GM23338 (cell line): ENCODE measurements at regions not wholly inside any gene's neighbourhood (a gene's known extent, or its start where the extent isn't known, plus 50 kb on each side); places are given as distances from the start of the nearest gene placed in this dataset.

Experiments used
- CTCF ChIP-seq, 2 experiments: fragments of 200-600 bp in 1 of 2; sonication (generic) in 1 of 2; conservative IDR thresholded peaks; 2 replicates each; pipeline versions ENCODE4 v1.5.1 to v1.6.1; 2016 to 2017; ENCODE audit warnings: antibody characterized with exemption in 2 of 2, low read depth in 2 of 2, mild to moderate bottlenecking in 2 of 2, moderate library complexity in 1 of 2
- EZH2 ChIP-seq: fragments of 200-600 bp; sonication (generic); IDR thresholded peaks from one replicate; pipeline ENCODE4 v1.8.0; 2017; ENCODE audit warnings: antibody characterized with exemption, mild to moderate bottlenecking, low read depth; ENCODE audit not compliant: unreplicated experiment

DNA sequence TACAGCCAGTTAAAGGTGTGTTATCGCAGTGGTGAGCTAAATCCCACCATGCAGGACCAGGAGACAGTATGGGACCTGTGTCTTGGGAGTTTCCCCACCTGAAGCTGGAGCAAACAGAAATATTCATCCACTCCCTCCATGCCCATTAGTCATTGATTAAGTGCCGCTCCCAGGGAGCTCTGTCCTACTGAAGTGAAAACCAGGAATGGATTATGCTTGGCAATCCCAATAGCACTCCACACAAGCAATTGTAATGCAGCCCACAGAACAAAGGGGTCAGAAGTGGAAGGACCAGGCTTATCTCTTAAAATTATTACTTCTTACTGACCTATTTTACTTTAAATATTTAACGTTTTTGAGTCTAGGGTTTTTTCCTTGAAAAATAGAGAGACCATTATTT lies 1005.4 kb downstream of the ADGRL2 start:
- TF ChIP-seq CTCF (conservative IDR thresholded peaks at IDR 0.05; ENCODE audit: low read depth in 2 of 2) (no peak), EZH2 (no peak)
